GM10266 (cell line): ENCODE measurements at regions not wholly inside any gene's neighbourhood (a gene's known extent, or its start where the extent isn't known, plus 50 kb on each side); places are given as distances from the start of the nearest gene placed in this dataset.

Experiments
- DNase-seq: peaks from one replicate; pipeline ENCODE4 v3.0.0; 2012; ENCODE audit errors: extremely low spot score
- CTCF ChIP-seq: IDR thresholded peaks from 2 replicates; pipeline ENCODE4 v1.5.1; 2012; ENCODE audit warnings: mild to moderate bottlenecking, low read depth; ENCODE audit not compliant: control insufficient read depth, insufficient read depth; ENCODE audit errors: missing control alignments

DNA sequence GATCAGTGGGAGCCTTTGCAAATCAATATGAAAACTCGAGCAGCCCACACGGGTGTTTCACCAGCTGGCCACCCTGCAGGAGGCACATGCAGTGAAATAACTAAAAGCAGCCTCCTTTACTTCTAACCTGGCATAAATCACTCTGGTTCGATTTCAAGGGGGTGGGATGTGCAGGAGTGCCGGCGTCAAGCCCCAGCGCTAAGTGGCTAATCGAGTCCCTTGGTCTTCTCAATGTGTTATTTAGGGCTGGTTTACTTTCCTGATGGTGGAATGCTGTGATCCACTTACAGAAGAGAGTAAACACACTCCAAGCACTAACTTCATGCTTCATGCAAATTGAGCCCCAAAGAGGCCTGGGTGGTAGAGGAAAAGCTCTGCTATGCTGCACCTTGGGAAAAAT lies 109.4 kb downstream of the TMEM174 start:
- TF ChIP-seq CTCF, result no peak
- no peak for DNase-seq

DNA sequence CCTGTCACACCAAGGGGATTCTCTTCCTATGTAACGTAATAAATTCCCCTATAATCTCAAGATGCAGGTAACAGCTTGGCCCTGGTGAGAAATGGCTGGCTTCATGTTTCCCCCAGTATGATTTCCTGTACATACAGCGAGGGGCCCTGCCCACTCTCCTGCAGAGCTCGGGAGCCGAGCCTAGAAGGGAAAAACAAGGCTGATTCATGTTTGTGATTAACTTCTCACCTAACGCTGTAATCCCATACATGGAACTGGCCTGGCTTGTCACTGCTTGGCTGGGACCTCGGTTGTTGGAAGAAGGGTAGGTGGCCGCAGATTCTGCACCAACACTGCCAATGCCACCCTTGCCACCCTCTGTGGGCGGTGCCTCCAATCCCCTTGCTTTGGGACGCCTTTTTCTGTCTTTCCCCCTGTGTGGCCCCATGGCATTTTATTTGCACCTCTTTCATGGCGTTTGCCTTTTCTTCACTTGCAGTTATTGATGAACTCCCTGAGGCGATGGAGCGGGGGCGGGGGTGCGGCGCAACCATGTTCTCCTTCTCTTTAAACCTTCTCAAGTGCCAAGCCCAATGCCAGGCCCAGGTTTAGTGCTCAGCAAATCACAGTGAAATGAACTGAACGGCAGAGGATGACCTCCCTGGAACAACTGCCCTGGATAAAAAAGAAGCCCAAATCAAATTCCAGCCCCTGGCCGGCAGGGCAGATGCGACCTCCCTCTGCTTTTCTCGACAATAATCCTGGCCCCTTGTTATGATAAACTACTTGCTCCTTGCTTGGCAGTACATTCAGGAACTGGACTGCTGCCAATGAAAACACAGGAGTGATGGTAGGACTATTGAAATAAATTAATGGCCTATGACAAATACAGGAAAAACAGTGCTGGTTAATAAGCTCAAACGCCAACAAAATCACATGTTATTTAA lies 108.1 kb downstream of the TMEM174 start:
- no peak for TF ChIP-seq CTCF

GRCh38 chr5:73280386-73280785 lies 107.4 kb downstream of the TMEM174 start:
- TF ChIP-seq CTCF, result no peak
- DNase-seq, result no peak

More for the DNA sequence above, 108.1 kb downstream of the TMEM174 start:
- no peak for DNase-seq

GRCh38 chr5:73279805-73280204 lies 106.8 kb downstream of the TMEM174 start:
- no peak for TF ChIP-seq CTCF
- no peak for DNase-seq

- no peak for TF ChIP-seq CTCF
- no peak for DNase-seq
These were observed 105.7 kb downstream of the TMEM174 start for GRCh38 chr5:73278693-73279092.

DNA sequence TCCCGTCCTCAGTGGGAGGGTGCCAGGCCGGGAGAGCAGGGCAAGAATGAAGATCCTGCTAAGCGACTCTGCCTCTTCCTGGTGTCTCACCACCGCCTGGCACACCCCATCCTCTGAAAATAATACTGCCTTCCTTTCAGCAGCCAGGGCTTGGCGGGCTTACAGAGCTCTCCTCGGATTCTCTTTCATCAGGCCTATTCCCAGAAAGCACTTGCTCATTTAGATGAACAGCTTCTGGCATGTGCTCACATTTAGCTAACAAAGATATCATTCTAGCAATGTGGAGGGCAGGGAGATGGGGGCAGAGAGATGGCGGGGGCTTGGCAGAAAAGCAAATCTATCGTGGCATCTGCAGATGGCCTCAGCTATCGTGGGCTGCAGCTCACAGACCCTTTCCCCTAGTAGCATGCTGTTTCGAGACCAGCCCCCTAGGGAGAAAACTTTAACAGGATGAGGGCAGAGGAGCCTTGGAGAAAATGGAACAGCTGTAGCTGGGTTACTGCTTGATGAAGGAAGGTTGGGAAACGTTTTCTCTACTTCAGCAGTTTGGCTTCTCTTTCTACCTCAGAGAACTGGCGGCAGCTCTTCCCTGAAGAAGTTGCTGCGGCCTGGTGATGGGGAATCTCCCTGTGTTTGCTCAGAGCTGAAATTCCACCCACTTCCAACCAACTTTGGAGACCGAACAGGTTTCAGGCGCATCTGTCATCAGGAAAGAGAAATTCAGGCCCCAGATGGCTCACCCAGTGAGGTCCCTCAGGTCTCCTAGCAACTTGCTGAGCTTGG lies 102.1 kb downstream of the TMEM174 start:
- DNase-seq, result no peak
- TF ChIP-seq CTCF, result no peak
